Fibroblast of lung (primary cell): ENCODE measurements at regions not wholly inside any gene's neighbourhood (a gene's known extent, or its start where the extent isn't known, plus 50 kb on each side); places are given as distances from the start of the nearest gene placed in this dataset.

ENCODE experiments used
- EZH2 ChIP-seq: IDR thresholded peaks from 2 replicates; pipeline ENCODE4 v1.5.1; 2012; ENCODE audit warnings: low read length, control low read depth, mild to moderate bottlenecking; ENCODE audit errors: missing control alignments
- TF ChIP-seq, protein P1 (sequence below), 2 donors: IDR thresholded peaks in 1 of 2; conservative IDR thresholded peaks in 1 of 2; 1 replicate in 1 of 2; 2 replicates in 1 of 2; pipeline ENCODE4 v1.5.1; 2011 to 2012; ENCODE audit warnings: low read length in 2 of 2, control low read depth in 1 of 2, inconsistent platforms in 1 of 2, low read depth in 1 of 2, mild to moderate bottlenecking in 1 of 2

DNA sequence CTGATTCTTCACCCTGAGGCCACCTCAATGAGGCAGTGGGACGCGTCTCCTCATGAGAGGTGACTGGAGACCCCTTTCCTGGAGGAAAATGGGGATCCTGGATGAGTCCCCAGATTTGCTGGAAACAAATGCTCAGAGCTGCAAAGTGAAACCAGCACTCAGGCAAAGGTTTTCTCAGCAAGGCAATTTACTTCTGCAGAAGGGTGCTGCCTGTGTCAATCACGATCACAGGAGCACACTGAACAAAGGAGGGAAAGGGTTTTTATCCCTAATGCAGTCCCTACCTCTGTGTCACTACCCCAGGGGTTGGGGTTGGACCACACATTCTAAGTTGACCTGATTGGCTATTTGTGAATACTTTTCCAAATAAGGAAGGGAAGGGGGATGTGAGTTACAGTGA is 69.9 kb upstream of the CDK20 start:
- TF ChIP-seq, protein P1, sequence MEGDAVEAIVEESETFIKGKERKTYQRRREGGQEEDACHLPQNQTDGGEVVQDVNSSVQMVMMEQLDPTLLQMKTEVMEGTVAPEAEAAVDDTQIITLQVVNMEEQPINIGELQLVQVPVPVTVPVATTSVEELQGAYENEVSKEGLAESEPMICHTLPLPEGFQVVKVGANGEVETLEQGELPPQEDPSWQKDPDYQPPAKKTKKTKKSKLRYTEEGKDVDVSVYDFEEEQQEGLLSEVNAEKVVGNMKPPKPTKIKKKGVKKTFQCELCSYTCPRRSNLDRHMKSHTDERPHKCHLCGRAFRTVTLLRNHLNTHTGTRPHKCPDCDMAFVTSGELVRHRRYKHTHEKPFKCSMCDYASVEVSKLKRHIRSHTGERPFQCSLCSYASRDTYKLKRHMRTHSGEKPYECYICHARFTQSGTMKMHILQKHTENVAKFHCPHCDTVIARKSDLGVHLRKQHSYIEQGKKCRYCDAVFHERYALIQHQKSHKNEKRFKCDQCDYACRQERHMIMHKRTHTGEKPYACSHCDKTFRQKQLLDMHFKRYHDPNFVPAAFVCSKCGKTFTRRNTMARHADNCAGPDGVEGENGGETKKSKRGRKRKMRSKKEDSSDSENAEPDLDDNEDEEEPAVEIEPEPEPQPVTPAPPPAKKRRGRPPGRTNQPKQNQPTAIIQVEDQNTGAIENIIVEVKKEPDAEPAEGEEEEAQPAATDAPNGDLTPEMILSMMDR (conservative IDR thresholded peaks at IDR 0.05 in 1 of 2, IDR thresholded peaks at IDR 0.05 in 1 of 2; ENCODE audit: low read depth in 1 of 2, low read length in 2 of 2), result no peak
- TF ChIP-seq EZH2, result no peak
